GM23338 (cell line): ENCODE measurements at regions not wholly inside any gene's neighbourhood (a gene's known extent, or its start where the extent isn't known, plus 50 kb on each side); places are given as distances from the start of the nearest gene placed in this dataset.

Source experiments
- ATAC-seq: fragments of 200-7000 bp; cut with Tn5 transposase; 3 replicates; pipeline ENCODE4 v1.9.1; 2020
- DNase-seq: peaks from one replicate; pipeline ENCODE4 v3.0.0-alpha.2; 2015; ENCODE audit warnings: low spot score
- H2AFZ ChIP-seq: fragments of 200-600 bp; sonication (generic); 2 replicates; pipeline ENCODE4 v1.8.0; 2016; ENCODE audit warnings: antibody characterized with exemption, mild to moderate bottlenecking, moderate library complexity
- H3F3A ChIP-seq: fragments of 200-600 bp; sonication (generic); replicated peaks from 2 replicates; pipeline ENCODE4 v1.8.0; 2017; ENCODE audit warnings: antibody characterized with exemption, mixed run types, low read depth
- H3K27ac ChIP-seq: fragments of 200-600 bp; sonication (generic); 2 replicates; pipeline ENCODE4 v1.6.1; 2016; ENCODE audit warnings: low read depth
- H3K27me3 ChIP-seq: fragments of 200-600 bp; sonication (generic); 2 replicates; pipeline ENCODE4 v1.8.0; 2016; ENCODE audit warnings: mild to moderate bottlenecking, mixed run types, moderate library complexity; ENCODE audit not compliant: insufficient read depth
- H3K36me3 ChIP-seq: fragments of 200-600 bp; sonication (generic); 2 replicates; pipeline ENCODE4 v1.8.0; 2016; ENCODE audit warnings: mild to moderate bottlenecking; ENCODE audit not compliant: insufficient read depth
- H3K4me1 ChIP-seq: fragments of 200-600 bp; sonication (generic); 2 replicates; pipeline ENCODE4 v1.8.0; 2016; ENCODE audit warnings: mild to moderate bottlenecking, moderate library complexity; ENCODE audit not compliant: insufficient read depth
- H3K4me2 ChIP-seq: fragments of 200-600 bp; sonication (generic); 2 replicates; pipeline ENCODE4 v1.7.1; 2017; ENCODE audit warnings: mixed run types
- H3K4me3 ChIP-seq: fragments of 200-600 bp; sonication (generic); 2 replicates; pipeline ENCODE4 v1.6.1; 2016; ENCODE audit warnings: mixed run types
- H3K79me2 ChIP-seq: fragments of 200-600 bp; sonication (generic); replicated peaks from 2 replicates; pipeline ENCODE4 v1.8.0; 2017; ENCODE audit warnings: mild to moderate bottlenecking; ENCODE audit not compliant: insufficient read depth
- H3K9me2 ChIP-seq: fragments of 200-600 bp; sonication (generic); 2 replicates; pipeline ENCODE4 v1.8.0; 2017; ENCODE audit not compliant: insufficient read depth
- H4K20me1 ChIP-seq: fragments of 200-600 bp; sonication (generic); replicated peaks from 2 replicates; pipeline ENCODE4 v1.8.0; 2017; ENCODE audit warnings: mild to moderate bottlenecking; ENCODE audit not compliant: insufficient read depth
- H3K27ac Mint-ChIP-seq: 2 replicates; pipeline ENCODE4 v1.8.0; 2020; ENCODE audit warnings: inconsistent platforms, mild to moderate bottlenecking, moderate library complexity, mixed read lengths
- H3K27me3 Mint-ChIP-seq: 3 replicates; pipeline ENCODE4 v1.8.0; 2022; ENCODE audit warnings: low read depth, mild to moderate bottlenecking, moderate library complexity, mixed read lengths, inconsistent platforms; ENCODE audit not compliant: insufficient read depth, poor library complexity
- H3K36me3 Mint-ChIP-seq: 3 replicates; pipeline ENCODE4 v1.8.0; 2021; ENCODE audit warnings: low read depth, mild to moderate bottlenecking, inconsistent platforms, moderate library complexity, mixed read lengths
- H3K4me1 Mint-ChIP-seq: 3 replicates; pipeline ENCODE4 v1.8.0; 2020; ENCODE audit warnings: mild to moderate bottlenecking, inconsistent platforms, mixed read lengths
- H3K4me3 Mint-ChIP-seq: 3 replicates; pipeline ENCODE4 v1.8.0; 2021; ENCODE audit warnings: moderate library complexity, mild to moderate bottlenecking, inconsistent platforms, mixed read lengths
- H3K9me3 Mint-ChIP-seq: 3 replicates; pipeline ENCODE4 v1.8.0; 2020; ENCODE audit warnings: moderate library complexity, mild to moderate bottlenecking, inconsistent platforms, mixed read lengths
- CTCF ChIP-seq, 2 experiments: fragments of 200-600 bp in 1 of 2; sonication (generic) in 1 of 2; conservative IDR thresholded peaks; 2 replicates each; pipeline versions ENCODE4 v1.5.1 to v1.6.1; 2016 to 2017; ENCODE audit warnings: antibody characterized with exemption in 2 of 2, low read depth in 2 of 2, mild to moderate bottlenecking in 2 of 2, moderate library complexity in 1 of 2
- JUNB ChIP-seq: IDR thresholded peaks from one replicate; pipeline ENCODE4 v1.6.1; 2016; ENCODE audit warnings: antibody characterized with exemption; ENCODE audit not compliant: unreplicated experiment
- POLR2AphosphoS5 ChIP-seq: IDR thresholded peaks from 2 replicates; pipeline ENCODE4 v1.6.1; 2016; ENCODE audit warnings: antibody characterized with exemption, low read depth
- REST ChIP-seq: IDR thresholded peaks from one replicate; pipeline ENCODE4 v1.6.1; 2018; ENCODE audit warnings: antibody characterized with exemption; ENCODE audit not compliant: unreplicated experiment
- STAT1 ChIP-seq: IDR thresholded peaks from one replicate; pipeline ENCODE4 v1.6.1; 2016; ENCODE audit warnings: antibody characterized with exemption; ENCODE audit not compliant: unreplicated experiment
- ZNF331 ChIP-seq: fragments of 250-450 bp; sonication (Bioruptor Pico); IDR thresholded peaks from 2 replicates; pipeline ENCODE4 v1.5.0; 2020; ENCODE audit warnings: low read depth, mild to moderate bottlenecking, moderate library complexity
- TF ChIP-seq, protein P1 (sequence below): fragments of 250-450 bp; sonication (Bioruptor Pico); IDR thresholded peaks from 2 replicates; pipeline ENCODE4 v1.5.0; 2020; ENCODE audit warnings: mild to moderate bottlenecking, moderate library complexity

DNA sequence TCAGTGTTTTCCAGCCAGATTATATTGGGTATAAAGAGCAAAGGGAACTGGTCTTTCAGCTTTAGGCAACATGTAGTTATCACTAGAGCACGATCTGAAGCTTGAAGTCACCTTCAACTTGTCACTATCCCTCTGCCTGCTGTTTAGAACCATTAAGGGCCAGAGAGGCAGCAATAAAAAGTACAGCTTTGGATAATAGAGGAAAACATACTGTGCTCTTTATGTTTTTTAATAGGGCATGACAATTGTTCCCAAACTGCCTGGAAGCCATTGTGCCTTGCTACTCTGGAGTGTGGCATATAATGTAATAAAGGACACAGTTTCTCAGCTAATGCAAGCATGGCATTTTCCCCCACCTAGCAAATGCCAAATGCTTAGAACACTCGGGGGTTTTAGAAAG is 1912.0 kb upstream of the RAG2 start:
- H3K36me3 Mint-ChIP-seq, result no peaks in the 10 kb centered on the region
- no peak for DNase-seq
- no peaks in the 10 kb centered on the region for H3F3A ChIP-seq
- no peak overlapping the region for H3K27ac Mint-ChIP-seq
- H3K79me2 ChIP-seq, result no peaks in the 10 kb centered on the region
- H3K27me3 Mint-ChIP-seq, result no peaks in the 10 kb centered on the region
- no peak overlapping the region for H3K4me3 ChIP-seq
- no peaks in the 10 kb centered on the region for H4K20me1 ChIP-seq
- TF ChIP-seq ZNF331 (CRISPR knock-in tag) (no peak), REST (no peak), POLR2AphosphoS5 (no peak), JUNB (no peak), STAT1 (no peak), CTCF (conservative IDR thresholded peaks at IDR 0.05; ENCODE audit: low read depth in 2 of 2) (no peak)
- H3K36me3 ChIP-seq, result no peaks in the 10 kb centered on the region
- no peak overlapping the region for H3K27ac ChIP-seq
- H3K4me1 Mint-ChIP-seq, result no peaks in the 10 kb centered on the region
- H3K27me3 ChIP-seq, result no peaks in the 10 kb centered on the region
- no peak overlapping the region for H2AFZ ChIP-seq
- no peaks in the 10 kb centered on the region for H3K4me1 ChIP-seq
- no peak overlapping the region for H3K4me3 Mint-ChIP-seq
- H3K9me3 Mint-ChIP-seq, result no peaks in the 10 kb centered on the region
- no peak overlapping the region for H3K4me2 ChIP-seq
- H3K9me2 ChIP-seq, result no peaks in the 10 kb centered on the region
- ATAC-seq, result no peak

DNA sequence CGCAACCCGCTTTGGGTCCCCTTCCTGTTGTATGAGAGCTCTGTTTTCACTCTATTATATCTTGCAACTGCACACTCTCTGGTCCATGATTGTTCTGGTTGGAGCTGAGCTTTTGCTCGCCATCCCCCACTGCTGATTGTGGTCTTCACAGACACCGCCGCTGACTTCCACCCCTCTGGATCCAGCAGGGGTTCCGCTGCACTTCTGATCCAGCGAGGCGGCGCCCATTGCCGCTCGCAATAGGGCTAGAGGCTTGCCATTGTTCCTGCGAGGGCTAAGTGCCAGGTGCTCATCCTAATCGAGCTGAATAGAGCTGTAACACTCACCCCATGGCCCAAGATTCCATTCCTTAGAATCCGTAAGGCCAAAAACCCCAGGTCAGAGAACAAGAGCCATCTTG is 1905.8 kb upstream of the RAG2 start:
- Histone ChIP-seq H2AFZ (no peak overlapping the region), H3K36me3 (0 out of 2 replicates have a peak, but pooled peaks cover 3% of the 10 kb centered on the region), H3K4me3 (no peak overlapping the region), H3K9me2 (no peaks in the 10 kb centered on the region), H3K4me2 (no peak overlapping the region), H3K79me2 (no peaks in the 10 kb centered on the region), H3K27ac (no peak overlapping the region), H4K20me1 (no peaks in the 10 kb centered on the region), H3F3A (no peaks in the 10 kb centered on the region), H3K27me3 (no peaks in the 10 kb centered on the region), H3K4me1 (no peaks in the 10 kb centered on the region)
- no peaks in the 10 kb centered on the region for H3K36me3 Mint-ChIP-seq
- no peaks in the 10 kb centered on the region for H3K4me1 Mint-ChIP-seq
- no peaks in the 10 kb centered on the region; the same call in 2 of the 3 replicates for H3K9me3 Mint-ChIP-seq
- no peak overlapping the region for H3K4me3 Mint-ChIP-seq
- H3K27ac Mint-ChIP-seq, result no peak overlapping the region
- DNase-seq (no peak), ATAC-seq (no peak)
- H3K27me3 Mint-ChIP-seq, result no peaks in the 10 kb centered on the region
- TF ChIP-seq, protein P1, sequence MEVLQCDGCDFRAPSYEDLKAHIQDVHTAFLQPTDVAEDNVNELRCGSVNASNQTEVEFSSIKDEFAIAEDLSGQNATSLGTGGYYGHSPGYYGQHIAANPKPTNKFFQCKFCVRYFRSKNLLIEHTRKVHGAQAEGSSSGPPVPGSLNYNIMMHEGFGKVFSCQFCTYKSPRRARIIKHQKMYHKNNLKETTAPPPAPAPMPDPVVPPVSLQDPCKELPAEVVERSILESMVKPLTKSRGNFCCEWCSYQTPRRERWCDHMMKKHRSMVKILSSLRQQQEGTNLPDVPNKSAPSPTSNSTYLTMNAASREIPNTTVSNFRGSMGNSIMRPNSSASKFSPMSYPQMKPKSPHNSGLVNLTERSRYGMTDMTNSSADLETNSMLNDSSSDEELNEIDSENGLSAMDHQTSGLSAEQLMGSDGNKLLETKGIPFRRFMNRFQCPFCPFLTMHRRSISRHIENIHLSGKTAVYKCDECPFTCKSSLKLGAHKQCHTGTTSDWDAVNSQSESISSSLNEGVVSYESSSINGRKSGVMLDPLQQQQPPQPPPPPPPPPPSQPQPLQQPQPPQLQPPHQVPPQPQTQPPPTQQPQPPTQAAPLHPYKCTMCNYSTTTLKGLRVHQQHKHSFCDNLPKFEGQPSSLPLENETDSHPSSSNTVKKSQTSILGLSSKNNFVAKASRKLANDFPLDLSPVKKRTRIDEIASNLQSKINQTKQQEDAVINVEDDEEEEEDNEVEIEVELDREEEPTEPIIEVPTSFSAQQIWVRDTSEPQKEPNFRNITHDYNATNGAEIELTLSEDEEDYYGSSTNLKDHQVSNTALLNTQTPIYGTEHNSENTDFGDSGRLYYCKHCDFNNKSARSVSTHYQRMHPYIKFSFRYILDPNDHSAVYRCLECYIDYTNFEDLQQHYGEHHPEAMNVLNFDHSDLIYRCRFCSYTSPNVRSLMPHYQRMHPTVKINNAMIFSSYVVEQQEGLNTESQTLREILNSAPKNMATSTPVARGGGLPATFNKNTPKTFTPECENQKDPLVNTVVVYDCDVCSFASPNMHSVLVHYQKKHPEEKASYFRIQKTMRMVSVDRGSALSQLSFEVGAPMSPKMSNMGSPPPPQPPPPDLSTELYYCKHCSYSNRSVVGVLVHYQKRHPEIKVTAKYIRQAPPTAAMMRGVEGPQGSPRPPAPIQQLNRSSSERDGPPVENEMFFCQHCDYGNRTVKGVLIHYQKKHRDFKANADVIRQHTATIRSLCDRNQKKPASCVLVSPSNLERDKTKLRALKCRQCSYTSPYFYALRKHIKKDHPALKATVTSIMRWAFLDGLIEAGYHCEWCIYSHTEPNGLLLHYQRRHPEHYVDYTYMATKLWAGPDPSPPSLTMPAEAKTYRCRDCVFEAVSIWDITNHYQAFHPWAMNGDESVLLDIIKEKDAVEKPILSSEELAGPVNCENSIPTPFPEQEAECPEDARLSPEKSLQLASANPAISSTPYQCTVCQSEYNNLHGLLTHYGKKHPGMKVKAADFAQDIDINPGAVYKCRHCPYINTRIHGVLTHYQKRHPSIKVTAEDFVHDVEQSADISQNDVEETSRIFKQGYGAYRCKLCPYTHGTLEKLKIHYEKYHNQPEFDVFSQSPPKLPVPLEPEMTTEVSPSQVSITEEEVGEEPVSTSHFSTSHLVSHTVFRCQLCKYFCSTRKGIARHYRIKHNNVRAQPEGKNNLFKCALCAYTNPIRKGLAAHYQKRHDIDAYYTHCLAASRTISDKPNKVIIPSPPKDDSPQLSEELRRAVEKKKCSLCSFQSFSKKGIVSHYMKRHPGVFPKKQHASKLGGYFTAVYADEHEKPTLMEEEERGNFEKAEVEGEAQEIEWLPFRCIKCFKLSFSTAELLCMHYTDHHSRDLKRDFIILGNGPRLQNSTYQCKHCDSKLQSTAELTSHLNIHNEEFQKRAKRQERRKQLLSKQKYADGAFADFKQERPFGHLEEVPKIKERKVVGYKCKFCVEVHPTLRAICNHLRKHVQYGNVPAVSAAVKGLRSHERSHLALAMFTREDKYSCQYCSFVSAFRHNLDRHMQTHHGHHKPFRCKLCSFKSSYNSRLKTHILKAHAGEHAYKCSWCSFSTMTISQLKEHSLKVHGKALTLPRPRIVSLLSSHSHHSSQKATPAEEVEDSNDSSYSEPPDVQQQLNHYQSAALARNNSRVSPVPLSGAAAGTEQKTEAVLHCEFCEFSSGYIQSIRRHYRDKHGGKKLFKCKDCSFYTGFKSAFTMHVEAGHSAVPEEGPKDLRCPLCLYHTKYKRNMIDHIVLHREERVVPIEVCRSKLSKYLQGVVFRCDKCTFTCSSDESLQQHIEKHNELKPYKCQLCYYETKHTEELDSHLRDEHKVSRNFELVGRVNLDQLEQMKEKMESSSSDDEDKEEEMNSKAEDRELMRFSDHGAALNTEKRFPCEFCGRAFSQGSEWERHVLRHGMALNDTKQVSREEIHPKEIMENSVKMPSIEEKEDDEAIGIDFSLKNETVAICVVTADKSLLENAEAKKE (CRISPR knock-in tag), result no peak
- TF ChIP-seq REST, result no peak
